ENCODE measurements at regions not wholly inside any gene's neighbourhood (a gene's known extent, or its start where the extent isn't known, plus 50 kb on each side); places are given as distances from the start of the nearest gene placed in this dataset.

DNA sequence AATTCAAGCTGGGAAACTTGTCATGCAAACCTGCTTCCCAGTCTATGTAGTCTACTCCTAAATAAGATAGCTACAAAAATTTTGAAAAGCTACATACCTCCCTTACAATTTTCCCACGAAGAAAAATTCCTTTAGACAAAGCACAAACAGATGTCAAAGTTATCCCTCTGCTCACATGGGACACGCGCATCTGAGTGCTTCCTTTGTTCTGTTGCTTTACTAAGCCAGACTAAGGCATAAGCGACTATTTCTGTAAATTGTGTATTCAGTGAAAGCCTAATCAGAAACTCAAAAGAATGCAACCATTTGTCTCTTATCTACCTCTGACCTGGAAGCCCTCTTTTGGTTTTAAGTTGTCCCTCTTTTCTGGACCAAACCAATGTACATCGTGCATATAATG lies 583.7 kb upstream of the B3GAT1 start:
- H3K36me3 Mint-ChIP-seq, result peaks cover 8% of the 10 kb centered on the region
- no peaks in the 10 kb centered on the region for H3K27me3 Mint-ChIP-seq (ENCODE audit: low read depth)
- H3K9me3 Mint-ChIP-seq, result peaks cover 27% of the 10 kb centered on the region
- ChIA-PET CTCF (no interaction called here), POLR2A (no interaction called here)
- peaks cover 74% of the 10 kb centered on the region for H3K4me1 Mint-ChIP-seq
- H3K27ac Mint-ChIP-seq, result peak overlapping the region; percentile 88
- ATAC-seq, result peak; percentile 23; the same call in 1 of the 2 replicates
- DNase-seq (ENCODE audit: low spot score), result no peak
- TF ChIP-seq ESRRA (CRISPR knock-in tag; IDR thresholded peaks at IDR 0.05; ENCODE audit: borderline replicate concordance) (no peak), EMX1 (CRISPR knock-in tag; IDR thresholded peaks at IDR 0.05) (no peak), ZNF396 (CRISPR knock-in tag; IDR thresholded peaks at IDR 0.05; ENCODE audit: borderline replicate concordance) (no peak), CREM (CRISPR knock-in tag; IDR thresholded peaks at IDR 0.05) (no peak), USF2 (CRISPR knock-in tag; IDR thresholded peaks at IDR 0.05) (no peak), HMGXB4 (CRISPR knock-in tag; IDR thresholded peaks at IDR 0.05) (no peak), ZMAT4 (CRISPR knock-in tag; IDR thresholded peaks at IDR 0.05) (no peak), CREB1 (CRISPR knock-in tag; IDR thresholded peaks at IDR 0.05) (no peak), ZNF281 (CRISPR knock-in tag; IDR thresholded peaks at IDR 0.05) (no peak)
- no peak overlapping the region for H3K4me3 Mint-ChIP-seq

DNA sequence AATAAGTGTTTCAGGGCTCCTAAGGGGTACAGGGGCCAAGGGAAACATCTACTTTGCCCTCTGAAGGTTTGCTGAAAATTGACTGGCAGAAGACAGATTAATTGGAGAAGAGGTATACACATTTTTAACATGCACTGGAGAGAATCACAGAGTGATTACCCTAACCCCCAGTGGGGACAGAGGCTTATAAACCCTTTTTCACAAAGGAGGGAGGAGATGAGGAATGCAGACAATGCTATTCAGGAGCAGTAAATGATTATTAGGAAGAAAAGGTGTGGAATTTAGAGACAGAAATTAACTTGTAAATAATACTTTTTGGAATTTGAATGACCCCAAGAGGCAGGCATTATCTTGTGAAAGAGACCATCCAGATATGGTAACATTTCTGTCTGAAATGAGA lies 582.4 kb upstream of the B3GAT1 start:
- peak overlapping the region; percentile 8 for H3K4me3 Mint-ChIP-seq
- ATAC-seq, result peak; percentile 32
- H3K9me3 Mint-ChIP-seq, result peaks cover 21% of the 10 kb centered on the region

More for the DNA sequence above, 582.4 kb upstream of the B3GAT1 start:
- no peak for DNase-seq (ENCODE audit: low spot score)
- TF ChIP-seq FOXJ3 (CRISPR knock-in tag; IDR thresholded peaks at IDR 0.05; ENCODE audit: borderline replicate concordance), result no peak
- TF ChIP-seq ZNF512 (CRISPR knock-in tag; IDR thresholded peaks at IDR 0.05; ENCODE audit: borderline replicate concordance), result no peak
- TF ChIP-seq ZNF423 (CRISPR knock-in tag; IDR thresholded peaks at IDR 0.05), result no peak
- TF ChIP-seq, protein P1, sequence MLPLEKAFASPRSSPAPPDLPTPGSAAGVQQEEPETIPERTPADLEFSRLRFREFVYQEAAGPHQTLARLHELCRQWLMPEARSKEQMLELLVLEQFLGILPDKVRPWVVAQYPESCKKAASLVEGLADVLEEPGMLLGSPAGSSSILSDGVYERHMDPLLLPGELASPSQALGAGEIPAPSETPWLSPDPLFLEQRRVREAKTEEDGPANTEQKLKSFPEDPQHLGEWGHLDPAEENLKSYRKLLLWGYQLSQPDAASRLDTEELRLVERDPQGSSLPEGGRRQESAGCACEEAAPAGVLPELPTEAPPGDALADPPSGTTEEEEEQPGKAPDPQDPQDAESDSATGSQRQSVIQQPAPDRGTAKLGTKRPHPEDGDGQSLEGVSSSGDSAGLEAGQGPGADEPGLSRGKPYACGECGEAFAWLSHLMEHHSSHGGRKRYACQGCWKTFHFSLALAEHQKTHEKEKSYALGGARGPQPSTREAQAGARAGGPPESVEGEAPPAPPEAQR (CRISPR knock-in tag; IDR thresholded peaks at IDR 0.05), result no peak
- TF ChIP-seq, protein P2, sequence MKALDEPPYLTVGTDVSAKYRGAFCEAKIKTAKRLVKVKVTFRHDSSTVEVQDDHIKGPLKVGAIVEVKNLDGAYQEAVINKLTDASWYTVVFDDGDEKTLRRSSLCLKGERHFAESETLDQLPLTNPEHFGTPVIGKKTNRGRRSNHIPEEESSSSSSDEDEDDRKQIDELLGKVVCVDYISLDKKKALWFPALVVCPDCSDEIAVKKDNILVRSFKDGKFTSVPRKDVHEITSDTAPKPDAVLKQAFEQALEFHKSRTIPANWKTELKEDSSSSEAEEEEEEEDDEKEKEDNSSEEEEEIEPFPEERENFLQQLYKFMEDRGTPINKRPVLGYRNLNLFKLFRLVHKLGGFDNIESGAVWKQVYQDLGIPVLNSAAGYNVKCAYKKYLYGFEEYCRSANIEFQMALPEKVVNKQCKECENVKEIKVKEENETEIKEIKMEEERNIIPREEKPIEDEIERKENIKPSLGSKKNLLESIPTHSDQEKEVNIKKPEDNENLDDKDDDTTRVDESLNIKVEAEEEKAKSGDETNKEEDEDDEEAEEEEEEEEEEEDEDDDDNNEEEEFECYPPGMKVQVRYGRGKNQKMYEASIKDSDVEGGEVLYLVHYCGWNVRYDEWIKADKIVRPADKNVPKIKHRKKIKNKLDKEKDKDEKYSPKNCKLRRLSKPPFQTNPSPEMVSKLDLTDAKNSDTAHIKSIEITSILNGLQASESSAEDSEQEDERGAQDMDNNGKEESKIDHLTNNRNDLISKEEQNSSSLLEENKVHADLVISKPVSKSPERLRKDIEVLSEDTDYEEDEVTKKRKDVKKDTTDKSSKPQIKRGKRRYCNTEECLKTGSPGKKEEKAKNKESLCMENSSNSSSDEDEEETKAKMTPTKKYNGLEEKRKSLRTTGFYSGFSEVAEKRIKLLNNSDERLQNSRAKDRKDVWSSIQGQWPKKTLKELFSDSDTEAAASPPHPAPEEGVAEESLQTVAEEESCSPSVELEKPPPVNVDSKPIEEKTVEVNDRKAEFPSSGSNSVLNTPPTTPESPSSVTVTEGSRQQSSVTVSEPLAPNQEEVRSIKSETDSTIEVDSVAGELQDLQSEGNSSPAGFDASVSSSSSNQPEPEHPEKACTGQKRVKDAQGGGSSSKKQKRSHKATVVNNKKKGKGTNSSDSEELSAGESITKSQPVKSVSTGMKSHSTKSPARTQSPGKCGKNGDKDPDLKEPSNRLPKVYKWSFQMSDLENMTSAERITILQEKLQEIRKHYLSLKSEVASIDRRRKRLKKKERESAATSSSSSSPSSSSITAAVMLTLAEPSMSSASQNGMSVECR (CRISPR knock-in tag; IDR thresholded peaks at IDR 0.05; ENCODE audit: borderline replicate concordance), result no peak
- no peak for TF ChIP-seq ZNF232 (CRISPR knock-in tag; IDR thresholded peaks at IDR 0.05)
- TF ChIP-seq, protein P3, sequence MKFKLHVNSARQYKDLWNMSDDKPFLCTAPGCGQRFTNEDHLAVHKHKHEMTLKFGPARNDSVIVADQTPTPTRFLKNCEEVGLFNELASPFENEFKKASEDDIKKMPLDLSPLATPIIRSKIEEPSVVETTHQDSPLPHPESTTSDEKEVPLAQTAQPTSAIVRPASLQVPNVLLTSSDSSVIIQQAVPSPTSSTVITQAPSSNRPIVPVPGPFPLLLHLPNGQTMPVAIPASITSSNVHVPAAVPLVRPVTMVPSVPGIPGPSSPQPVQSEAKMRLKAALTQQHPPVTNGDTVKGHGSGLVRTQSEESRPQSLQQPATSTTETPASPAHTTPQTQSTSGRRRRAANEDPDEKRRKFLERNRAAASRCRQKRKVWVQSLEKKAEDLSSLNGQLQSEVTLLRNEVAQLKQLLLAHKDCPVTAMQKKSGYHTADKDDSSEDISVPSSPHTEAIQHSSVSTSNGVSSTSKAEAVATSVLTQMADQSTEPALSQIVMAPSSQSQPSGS (CRISPR knock-in tag; IDR thresholded peaks at IDR 0.05; ENCODE audit: borderline replicate concordance, low read depth), result no peak
- TF ChIP-seq NR3C1 (CRISPR knock-in tag; conservative IDR thresholded peaks at IDR 0.05; ENCODE audit: low read depth), result no peak
- TF ChIP-seq JUN (CRISPR knock-in tag; IDR thresholded peaks at IDR 0.05), result no peak
- TF ChIP-seq ZNF416 (CRISPR knock-in tag; IDR thresholded peaks at IDR 0.05), result no peak
- ChIA-PET POLR2A (no interaction called here), CTCF (no interaction called here)
- peaks cover 6% of the 10 kb centered on the region for H3K36me3 Mint-ChIP-seq
- peak overlapping the region; percentile 61 for H3K27ac Mint-ChIP-seq
- H3K27me3 Mint-ChIP-seq (ENCODE audit: low read depth), result no peaks in the 10 kb centered on the region
- H3K4me1 Mint-ChIP-seq, result peaks cover 83% of the 10 kb centered on the region

Data from WTC11 (cell line).